ENCODE measurements at regions not wholly inside any gene's neighbourhood (a gene's known extent, or its start where the extent isn't known, plus 50 kb on each side); places are given as distances from the start of the nearest gene placed in this dataset.
"Not testable (repeated sequence)": the region's sequence is repeated elsewhere in the genome, so short reads cannot be mapped to it uniquely, and the experiment has no call there.

DNA sequence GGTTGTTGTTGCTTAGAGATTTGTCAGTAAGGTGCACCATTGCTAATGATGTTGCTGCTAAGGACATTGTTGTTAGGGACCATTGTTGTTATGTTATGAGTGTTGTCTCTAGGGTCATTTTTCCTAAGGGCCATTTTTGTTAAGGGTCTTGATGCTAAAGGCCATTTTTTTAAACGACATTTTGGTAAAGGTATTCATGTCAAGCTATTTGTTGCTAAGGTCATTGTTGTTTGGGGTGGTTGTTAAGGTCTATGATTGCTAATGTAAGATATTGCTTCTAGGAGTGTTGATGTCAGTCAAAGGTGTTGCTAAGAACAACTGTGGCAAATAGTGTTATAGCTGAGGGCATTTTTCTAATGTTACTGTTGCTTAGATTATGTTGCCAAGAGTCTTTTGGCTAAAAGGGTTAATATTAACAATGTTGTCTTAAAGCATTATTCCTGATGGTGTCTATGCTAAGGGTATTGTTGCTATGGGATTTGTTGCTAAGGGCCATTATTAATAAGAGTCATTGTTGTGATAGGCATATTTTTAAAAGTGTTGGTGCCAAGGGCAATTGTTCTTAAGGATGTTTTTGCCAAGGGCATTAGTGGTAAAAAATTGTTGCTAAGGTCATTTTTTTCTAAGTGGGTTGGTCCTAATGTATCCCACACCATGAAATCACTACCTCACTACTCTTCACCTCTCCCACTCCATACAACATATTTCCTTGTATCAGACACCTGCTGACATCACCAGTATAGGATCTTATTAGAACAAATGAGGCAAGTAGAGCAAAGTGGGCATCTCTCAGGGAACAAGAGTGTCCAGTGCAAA lies 56.2 kb downstream of the SPATA31A6 start:
- DNase-seq, result not testable (repeated sequence)

DNA sequence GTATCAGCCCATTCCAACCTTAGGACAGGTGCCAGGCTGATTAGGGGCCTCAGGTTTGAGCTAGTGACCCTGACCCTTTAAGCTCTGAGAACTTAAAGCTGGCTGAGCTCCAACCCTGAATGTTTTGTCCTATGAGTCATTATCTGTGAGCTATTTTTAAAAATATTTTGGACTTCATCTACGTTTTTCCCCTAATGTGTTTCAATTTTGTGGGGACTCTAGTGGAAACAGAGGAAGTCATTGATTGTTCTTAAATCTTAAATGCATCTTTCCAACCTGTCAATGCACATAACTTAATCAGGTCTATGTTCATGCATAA lies 56.8 kb downstream of the SPATA31A6 start:
- peak; percentile 17 for DNase-seq

DNA sequence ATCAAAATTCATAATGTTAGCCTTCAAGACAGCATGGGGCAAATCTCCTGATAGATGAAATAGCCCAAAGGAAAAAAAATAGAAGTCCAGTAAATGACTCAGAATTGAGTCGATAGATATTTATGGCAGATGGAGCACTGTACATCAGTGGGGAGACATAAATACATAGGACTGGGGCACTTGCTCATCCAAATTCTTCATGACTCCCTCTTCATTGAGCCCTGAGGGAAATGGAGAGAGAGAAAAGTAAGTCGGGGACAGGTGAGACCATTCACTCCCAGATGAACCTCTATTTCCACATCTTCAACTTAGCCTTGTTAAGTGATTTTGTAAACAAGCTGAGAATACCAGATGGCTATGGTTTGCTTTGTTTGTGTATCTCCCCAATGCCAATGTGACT lies 59.8 kb downstream of the SPATA31A6 start:
- not testable (repeated sequence) for DNase-seq

DNA sequence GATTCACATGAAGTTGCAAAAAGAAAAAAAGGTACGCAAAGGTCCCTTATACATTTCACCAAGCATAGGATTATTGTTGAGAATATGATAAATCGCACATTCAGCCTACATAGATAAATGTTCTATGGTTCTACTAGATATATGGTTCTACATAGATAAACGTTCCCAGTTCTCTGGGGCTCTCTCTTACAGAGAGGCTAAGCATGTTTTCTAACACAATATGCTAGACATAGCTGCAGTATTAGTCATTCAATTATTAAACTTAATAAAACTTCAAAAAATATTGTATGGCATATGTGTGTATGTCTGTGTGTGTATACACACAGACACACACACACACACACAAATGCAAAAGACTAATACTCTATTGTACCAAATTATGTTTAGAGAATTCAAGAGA lies 60.4 kb downstream of the SPATA31A6 start:
- not testable (repeated sequence) for DNase-seq

DNA sequence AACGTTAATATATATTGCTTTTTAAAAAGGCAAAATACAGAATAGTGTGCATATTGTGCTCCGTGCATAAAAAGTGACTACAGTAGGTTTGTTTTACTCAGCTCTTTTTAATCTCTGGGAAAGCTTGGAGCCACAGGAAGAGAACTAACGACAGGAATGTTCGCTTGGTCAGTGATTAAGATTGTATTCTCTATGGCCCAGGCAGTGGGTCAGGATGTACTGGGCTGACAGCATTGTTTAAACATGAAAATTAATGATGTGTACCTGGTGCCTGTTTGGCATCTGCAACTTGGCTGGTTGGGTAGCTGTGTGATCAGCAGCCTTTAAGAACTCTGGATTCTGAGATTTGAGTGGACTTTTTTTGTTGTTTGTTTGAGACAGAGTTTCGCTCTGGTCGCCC lies 85.3 kb downstream of the SPATA31A6 start:
- not testable (repeated sequence) for DNase-seq

DNA sequence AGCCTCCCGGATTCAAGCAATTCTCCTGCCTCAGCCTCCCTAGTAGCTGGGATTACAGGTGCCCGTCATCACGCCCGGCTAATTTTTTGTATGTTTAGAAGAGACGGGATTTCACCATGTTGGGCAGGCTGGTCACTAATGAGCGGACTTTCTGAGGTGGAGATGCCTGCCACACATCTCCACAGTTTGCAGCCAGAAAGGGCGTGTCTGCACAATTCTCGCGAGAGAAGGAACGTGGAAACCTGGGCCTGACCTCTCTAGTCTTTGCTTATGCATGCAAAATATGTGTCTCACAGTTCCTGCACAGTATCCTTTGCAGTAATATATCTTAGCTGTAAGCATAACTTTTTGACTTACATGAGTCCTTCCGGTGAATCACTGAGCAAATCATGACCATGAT lies 85.7 kb downstream of the SPATA31A6 start:
- DNase-seq, result not testable (repeated sequence)

DNA sequence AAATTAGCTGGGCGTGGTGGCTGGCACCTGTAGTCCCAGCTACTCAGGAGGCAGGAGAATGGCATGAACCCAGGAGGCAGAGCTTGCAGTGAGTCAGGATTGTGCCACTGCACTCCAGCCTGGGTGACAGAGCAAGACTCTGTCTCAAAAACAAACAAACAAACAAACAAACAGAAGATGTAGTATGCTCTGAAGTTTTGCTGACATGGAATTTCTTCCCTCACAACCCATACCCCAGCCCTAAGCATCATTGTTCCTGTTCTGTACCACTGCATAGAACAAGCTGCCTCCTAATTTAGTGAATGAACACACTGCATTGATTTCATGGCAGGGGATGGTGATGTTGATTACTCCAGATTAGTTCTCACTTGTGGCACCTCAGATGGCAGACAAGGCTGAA lies 89.7 kb downstream of the SPATA31A6 start:
- DNase-seq, result not testable (repeated sequence)

DNA sequence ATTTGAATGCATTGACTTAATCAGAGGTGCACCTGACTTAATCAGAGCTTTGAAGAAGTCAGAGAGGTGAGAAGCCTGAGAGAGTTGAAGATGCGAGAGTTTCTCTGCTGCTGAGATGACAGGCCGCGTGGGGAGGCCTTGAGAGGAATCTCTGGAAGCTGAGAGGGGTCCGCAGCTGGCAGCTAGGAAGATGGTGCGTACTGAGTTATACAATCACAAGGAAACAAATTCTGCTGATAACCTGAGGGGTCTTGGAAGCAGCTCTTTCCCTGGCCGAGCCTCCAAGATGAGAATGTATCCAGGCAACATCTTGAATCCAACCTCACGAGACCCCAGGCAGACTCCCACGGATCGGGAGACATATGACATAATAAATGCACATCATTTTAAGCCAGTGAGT lies 91.7 kb downstream of the SPATA31A6 start:
- DNase-seq, result no peak

DNA sequence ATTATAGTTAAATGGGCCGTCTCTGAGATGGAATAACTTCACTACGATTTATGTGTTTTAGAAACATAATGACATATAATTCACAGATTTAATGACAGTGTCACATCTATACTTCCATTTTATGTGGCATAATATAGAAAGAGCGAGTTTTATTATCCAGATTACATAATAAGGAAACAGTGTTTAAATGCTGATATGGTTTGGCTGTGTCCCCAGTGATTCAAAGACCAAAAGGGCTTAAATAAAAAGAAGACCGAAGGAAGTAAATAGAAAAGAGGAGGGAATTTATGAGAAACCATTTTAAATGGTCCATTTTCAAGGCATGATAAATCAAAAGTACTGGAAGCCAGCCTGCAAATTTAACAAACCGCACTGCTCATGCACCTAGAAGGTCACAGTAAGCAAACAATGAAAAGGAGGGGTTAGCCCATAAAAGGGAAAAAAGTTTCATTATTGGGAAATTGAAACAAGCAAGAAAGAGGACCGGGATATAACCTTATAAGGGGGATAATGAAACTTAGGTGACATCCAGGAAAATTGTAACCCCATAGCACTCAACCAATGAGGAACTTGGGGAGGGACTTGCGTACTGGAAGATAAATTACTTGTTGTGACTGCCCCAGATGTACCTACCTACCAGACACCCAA lies 99.2 kb downstream of the SPATA31A6 start:
- not testable (repeated sequence) for DNase-seq

DNA sequence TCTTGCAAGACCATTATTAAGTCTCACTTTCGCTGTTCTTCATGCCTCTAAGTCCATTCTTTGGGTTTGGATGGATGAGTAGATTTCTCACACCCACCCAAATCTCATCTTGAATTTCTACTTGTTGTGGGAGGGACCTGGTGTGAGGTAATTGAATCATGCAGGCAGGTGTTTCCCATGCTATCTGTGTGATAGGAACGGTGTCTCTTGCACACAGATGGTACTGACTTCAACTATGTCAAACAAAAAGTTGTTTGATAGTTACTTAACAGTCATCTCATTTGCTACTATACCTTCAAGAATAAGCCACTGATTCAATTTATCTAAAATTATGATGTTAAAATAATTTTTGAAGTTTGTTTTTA lies 99.7 kb downstream of the SPATA31A6 start:
- not testable (repeated sequence) for DNase-seq

DNA sequence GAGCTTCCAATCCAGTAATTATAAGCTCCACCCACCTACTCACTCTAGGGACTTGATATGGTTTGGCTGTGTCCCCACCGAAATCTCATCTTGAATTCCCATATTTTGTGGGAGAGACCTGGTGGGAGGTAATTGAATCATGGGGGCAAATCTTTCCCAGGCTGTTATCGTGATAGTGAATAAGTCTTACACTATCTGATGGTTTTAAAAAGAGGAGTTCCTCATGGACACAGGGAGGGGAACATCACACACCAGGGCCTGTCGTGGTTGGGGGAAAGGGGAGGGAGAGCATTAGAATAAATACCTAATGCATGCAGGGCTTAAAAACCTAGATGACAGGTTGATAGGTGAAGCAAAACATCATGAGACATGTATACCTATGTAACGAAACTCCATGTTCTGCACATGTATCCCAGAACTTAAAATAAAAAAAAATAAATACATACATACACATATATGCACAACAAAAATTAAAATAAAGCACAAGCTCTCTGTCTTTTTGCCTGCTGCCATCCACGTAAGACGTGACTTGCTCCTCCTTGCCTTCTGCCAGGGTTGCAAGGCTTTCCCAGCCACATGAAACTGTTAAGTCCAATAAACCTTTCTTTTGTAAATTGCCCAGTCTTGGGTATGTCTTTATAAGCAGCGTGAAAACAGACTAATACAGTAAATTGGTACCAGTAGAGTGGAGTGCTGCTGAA lies 102.8 kb downstream of the SPATA31A6 start:
- not testable (repeated sequence) for DNase-seq

DNA sequence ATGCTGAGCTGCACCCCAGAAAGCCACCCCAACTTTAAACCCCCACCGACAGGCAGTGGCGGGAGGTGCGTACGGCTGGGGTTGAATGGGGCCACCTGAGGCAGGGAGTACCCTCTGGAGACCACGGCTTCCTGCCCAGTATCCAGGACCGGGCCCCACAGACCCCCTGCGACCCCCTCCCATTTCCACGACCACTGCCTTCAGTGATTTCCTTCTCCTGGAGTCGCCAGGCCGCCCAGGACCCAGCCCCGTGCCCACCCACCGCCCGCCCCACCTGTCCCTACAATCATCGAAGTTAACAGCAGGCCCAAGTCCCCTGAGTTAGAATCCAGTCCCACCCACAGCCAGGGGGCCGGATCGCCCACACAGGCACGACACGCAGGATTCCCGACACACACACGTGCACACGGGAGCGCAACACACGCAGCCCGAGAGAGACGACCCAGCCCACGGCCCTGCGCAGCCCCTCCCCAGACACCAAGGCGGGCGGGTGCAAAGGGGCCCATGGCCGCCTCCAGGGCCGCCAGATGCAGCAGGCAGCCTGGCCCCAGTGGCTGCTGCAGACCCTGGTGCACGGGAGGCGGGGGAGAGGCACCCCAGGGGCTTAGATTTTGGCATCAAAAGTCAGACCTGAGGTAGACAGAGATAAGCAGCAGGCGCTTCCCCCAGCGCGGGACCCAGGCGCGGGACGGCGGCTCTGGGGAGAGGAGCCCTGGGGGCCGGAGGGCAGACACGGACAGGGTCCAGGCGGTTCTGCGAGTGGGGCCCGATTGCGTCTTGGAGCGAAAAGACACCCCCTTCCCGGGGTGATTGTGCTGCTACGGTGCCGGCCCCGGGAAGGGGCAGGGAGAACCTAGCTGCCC lies 104.8 kb downstream of the SPATA31A6 start:
- not testable (repeated sequence) for DNase-seq

DNA sequence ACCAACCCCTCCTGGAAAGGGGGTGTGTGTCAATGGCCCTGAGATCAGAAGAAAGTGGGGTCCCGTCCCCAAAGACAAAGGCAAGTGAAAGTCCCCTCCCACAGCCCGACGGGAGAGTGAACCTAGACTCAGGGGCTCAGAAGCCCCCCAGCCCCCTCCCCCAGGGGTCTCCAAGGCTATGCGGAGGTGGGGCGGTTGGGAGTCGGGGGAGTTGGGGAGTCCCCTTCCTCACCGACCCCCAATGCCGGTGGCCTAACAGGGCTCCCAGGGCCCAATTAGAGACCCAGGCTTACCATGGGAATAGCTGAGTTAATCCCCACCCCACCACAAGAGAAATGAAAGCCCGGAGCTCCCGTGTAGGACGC lies 105.4 kb downstream of the SPATA31A6 start:
- not testable (repeated sequence) for DNase-seq

DNA sequence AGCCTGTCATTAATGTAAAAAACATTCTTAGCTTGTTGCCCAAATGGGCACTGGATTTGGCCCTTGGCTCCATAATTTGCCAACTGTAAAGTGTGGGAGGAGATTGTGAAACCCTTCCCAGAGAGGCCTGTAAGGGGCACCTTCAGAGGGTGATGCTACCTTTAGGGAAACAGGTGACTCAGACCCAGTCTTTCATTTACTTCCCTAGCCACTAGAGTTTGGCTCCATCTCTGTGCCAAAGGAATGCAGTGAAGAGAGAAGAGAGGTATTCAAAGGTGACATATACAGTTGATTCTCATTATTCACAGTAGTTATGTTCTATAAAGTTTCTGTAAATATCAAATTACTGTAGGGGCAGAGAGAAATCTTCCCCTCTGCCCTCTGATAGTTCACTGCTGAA lies 116.7 kb downstream of the SPATA31A6 start:
- DNase-seq, result not testable (repeated sequence)

DNA sequence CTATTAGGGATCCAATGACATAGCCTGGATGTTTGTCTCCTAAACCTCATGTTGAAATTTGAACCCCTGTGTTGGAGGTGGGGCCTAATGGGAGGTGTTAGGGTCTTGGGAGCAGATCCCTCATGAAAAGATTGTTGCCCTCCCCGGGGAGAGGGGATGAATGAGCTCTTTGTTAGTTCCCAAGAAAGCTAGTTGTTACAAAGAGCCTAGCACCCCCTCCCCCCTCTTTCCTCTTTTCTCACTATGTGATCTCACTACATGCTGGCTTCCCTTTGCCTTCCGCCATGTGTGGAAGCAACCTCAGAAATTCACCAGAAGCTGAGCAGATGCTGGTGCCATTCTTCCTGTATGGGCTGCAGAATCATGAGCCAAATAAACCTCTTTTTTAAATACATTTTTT lies 123.2 kb downstream of the SPATA31A6 start:
- DNase-seq, result not testable (repeated sequence)

DNA sequence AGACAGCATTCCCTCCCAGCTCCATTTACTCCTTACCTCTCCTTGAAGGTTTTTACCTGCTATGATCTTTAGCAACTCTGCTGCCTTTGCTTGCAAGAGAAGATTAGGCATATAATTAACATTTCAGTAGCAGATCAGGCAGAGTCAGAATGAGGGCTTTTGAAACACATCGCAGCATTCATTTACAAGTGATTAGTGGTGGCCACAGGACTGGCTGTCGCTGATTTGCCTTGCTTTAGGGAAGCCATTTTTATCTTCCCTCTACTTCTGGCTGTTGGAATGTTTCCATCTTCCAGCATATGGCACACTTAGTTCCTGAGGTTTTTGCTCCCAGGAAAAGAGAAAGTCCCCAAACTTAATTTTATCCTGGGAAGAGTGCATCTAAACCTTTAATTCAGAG lies 124.0 kb downstream of the SPATA31A6 start:
- not testable (repeated sequence) for DNase-seq

DNA sequence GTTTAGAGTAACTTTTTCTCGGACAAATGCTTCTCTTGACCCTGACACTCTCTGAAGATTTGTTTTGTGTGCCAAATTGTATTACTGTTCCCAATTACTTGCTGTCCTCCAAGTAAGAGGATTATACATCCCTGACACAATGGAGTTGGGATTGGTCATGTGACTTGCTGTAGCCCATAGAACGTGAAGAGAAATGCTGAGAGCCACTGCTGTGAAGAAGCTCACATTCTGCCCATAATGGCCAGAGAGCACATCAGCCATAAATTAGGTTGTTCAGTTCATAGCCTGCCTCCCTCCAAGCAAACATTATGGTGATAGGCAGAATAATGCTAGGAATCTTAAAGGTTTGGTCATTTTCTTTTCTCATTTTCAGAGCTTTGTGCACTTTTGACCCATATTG lies 127.5 kb downstream of the SPATA31A6 start:
- not testable (repeated sequence) for DNase-seq

DNA sequence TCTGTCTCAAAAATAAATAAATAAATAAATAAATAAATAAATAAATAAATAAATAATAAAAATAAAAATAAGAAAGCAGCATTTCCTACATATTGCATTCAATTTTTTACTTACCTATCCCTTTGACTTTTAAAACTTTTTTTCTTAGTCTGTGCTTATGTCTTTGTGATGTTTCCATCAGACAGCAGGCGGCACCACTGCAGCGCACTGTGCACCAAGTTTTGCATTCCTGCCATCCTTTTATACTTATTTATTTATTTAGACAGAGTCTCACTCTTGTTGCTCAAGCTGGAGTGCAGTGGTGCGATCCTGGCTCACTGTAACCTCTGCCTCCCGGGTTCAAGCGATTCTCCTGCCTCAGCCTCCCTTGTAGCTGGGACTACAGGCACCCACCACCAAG lies 132.6 kb downstream of the SPATA31A6 start:
- DNase-seq, result not testable (repeated sequence)

DNA sequence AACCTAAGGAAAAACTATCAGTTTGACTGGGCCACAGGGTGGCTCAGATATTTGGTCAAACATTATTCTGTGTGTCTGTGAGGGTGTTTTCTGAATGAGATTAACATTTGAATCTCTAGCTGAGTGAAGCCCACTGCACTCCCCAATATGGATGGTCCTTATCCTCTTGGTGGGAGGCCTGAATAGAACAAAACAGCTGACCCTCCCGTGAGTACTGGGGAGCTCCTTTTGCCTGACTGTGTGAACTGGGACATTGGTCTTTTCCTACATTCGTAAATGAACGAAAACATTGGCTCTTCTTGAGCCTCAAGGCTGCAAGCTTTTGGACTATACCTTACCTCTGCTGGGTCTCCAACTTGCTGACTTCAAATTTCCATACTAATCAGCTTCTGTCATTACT lies 134.2 kb downstream of the SPATA31A6 start:
- not testable (repeated sequence) for DNase-seq

DNA sequence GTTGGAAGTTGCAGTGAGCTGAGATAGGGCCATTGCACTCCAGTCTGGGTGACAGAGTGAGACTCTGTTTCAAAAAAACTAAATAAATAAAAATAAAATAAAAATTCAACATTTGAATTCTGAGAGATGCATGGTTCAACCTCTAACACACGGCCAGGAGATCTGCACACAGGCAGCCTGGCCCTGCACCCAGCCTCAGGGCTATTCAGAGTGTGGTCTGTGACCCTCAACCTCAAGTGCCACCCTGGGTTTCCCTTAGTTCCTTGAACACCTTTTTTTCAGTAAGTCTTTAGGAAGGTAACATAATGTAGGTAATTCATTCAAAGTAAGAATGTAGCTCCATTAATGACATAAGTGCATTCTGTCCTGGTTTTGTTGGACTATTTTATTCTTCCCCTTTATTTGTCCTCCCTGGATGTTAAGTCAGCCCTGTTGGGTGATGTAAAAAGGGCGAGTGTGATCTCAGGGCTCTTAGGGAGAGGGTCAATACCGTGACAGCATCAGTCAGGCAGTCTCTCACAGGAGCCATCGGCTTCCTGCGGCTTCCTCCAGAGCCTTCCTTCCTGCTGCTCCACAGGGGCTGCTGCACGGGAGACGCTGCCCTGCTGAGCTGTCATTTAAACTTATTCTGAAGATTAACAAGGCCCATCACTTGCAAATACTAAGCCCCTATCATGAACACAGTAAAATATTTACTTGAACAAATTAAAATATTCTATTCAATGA lies 139.8 kb downstream of the SPATA31A6 start:
- peak; percentile 13 for DNase-seq

DNA sequence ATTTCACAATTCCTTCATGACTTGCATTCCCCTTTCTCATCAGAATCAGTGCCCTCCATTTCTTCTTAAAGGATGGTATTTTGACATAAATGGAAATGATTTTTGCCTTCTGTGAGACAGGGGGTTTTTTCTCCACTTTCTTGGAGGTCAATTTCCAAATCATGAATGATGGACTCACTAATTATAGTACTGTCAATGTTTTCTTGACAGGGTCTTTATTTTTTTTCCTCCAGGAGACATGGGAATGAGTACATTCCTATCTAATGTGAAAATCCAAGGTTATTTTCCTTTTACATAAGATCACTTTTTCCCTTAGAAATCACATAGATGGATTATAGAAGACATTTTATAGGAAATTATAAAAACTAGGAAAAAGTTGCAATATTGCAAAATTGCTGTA lies 141.7 kb downstream of the SPATA31A6 start:
- DNase-seq, result not testable (repeated sequence)

DNA sequence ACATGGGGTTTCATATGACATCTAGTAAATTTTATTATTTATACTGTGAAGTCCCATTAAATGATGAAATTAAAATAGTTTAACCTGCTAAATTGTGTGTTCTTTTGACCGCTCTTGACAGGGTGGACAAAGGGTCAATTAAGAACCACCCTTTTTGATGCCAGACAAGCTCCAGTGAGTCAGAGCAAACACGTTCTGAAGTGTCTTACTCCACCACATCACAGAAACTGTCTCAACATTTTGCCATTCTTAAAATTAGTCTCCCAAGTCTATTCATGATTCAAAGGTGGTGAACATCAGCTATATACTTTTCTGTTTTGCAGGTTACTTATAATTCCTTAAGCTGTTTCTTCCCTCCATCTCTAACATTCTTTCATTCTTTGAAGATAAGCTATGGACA lies 142.1 kb downstream of the SPATA31A6 start:
- DNase-seq, result not testable (repeated sequence)

All from fibroblast of upper back skin (primary cell).